Breast epithelium (tissue), 4 donors: ENCODE measurements at regions not wholly inside any gene's neighbourhood (a gene's known extent, or its start where the extent isn't known, plus 50 kb on each side); places are given as distances from the start of the nearest gene placed in this dataset.

Source experiments
- DNase-seq, 2 donors: peaks; one replicate each; pipeline ENCODE4 v3.0.0-alpha.2; 2019; ENCODE audit warnings: low spot score in 2 of 2
- H3K27ac ChIP-seq, 2 donors: fragments of 200-600 bp; sonication (generic) in 1 of 2; one replicate each; pipeline ENCODE4 v1.5.1; 2016 to 2019; ENCODE audit warnings: mild to moderate bottlenecking in 1 of 2
- H3K27me3 ChIP-seq, 2 donors: fragments of 200-600 bp; sonication (generic) in 1 of 2; one replicate each; pipeline versions ENCODE4 v1.5.1 to v1.6.0; 2017 to 2019; ENCODE audit warnings: control low read depth in 1 of 2, mild to moderate bottlenecking in 1 of 2
- H3K36me3 ChIP-seq: fragments of 200-600 bp; one replicate; pipeline ENCODE4 v1.5.1; 2019
- H3K4me1 ChIP-seq, 2 donors: fragments of 200-600 bp; sonication (generic); one replicate each; pipeline ENCODE4 v1.5.1; 2016 to 2019; ENCODE audit warnings: control low read depth in 1 of 2
- H3K4me3 ChIP-seq, 3 donors: fragments of 200-600 bp; sonication (generic); 1 replicate in 2 of 3; 2 replicates in 1 of 3; pipeline ENCODE4 v1.5.1; 2016 to 2019; ENCODE audit warnings: mild to moderate bottlenecking in 3 of 3, moderate library complexity in 2 of 3
- H3K9me3 ChIP-seq, 2 donors: fragments of 200-600 bp; sonication (generic) in 1 of 2; one replicate each; pipeline ENCODE4 v1.5.1; 2016 to 2019; ENCODE audit warnings: control low read depth in 1 of 2
- POLR2A ChIP-seq: fragments of 450-650 bp; IDR thresholded peaks from one replicate; pipeline ENCODE4 v1.6.1; 2016; ENCODE audit warnings: antibody characterized with exemption, mild to moderate bottlenecking, moderate library complexity
- POLR2AphosphoS5 ChIP-seq, 3 donors: sonication (generic); formaldehyde crosslinking; IDR thresholded peaks; one replicate each; pipeline ENCODE4 v1.6.1; 2017; ENCODE audit warnings: antibody characterized with exemption in 3 of 3
- intact Hi-C: fragments of 100-400 bp; cut with DNase I; formaldehyde crosslinking; loops from one replicate; pipeline ENCODE4 v1.15.1; 2023; ENCODE audit warnings: low total_unique reads
- TF ChIP-seq, protein P1 (sequence below), 3 donors: fragments of 450-650 bp; IDR thresholded peaks; one replicate each; pipeline ENCODE4 v1.5.1; 2016 to 2017; ENCODE audit warnings: antibody characterized with exemption in 3 of 3, mild to moderate bottlenecking in 3 of 3, moderate library complexity in 3 of 3

DNA sequence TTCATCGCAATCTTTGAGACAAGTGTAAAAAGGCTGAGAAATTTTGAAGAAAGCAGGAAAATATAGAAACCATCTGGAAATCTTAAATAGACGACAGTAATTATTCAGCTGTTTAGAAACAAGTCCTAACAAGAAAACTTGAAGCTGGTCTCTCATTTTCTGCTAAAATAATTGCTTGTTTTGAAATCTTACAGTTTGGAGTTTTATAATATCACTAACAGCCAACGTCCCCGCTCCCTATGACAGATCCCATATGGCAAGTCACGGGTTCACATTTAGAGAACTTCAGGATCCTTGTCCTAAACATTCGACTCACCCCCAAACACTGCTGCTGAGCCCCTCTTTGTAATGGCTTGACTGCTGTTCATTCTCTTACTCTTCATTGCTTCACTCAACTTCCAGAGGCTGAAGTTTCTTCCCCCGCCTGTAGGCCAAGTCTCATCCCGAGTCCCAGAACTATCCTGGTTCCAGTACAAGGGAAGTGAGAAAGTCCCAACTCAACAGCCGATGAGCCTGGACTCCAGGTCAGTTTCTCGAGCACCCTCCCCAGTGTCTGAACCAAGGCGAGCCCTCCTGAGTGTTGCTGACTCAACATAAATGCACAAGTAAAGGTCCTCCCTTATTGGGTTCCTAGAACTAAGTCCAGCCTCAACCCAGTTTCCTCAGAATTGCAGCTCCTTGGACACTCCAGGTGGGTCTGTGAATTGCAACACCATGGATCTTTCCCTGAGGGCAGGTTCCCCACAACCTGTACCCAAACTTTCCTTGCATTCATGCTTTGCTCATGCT is 93.4 kb upstream of the BACE2 start:
- no peak overlapping the region for H3K27ac ChIP-seq
- no peak for DNase-seq
- no peak for TF ChIP-seq POLR2AphosphoS5 (IDR thresholded peaks at IDR 0.05)
- TF ChIP-seq, protein P1, sequence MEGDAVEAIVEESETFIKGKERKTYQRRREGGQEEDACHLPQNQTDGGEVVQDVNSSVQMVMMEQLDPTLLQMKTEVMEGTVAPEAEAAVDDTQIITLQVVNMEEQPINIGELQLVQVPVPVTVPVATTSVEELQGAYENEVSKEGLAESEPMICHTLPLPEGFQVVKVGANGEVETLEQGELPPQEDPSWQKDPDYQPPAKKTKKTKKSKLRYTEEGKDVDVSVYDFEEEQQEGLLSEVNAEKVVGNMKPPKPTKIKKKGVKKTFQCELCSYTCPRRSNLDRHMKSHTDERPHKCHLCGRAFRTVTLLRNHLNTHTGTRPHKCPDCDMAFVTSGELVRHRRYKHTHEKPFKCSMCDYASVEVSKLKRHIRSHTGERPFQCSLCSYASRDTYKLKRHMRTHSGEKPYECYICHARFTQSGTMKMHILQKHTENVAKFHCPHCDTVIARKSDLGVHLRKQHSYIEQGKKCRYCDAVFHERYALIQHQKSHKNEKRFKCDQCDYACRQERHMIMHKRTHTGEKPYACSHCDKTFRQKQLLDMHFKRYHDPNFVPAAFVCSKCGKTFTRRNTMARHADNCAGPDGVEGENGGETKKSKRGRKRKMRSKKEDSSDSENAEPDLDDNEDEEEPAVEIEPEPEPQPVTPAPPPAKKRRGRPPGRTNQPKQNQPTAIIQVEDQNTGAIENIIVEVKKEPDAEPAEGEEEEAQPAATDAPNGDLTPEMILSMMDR (IDR thresholded peaks at IDR 0.05) = no peak
- no peak for TF ChIP-seq POLR2A
- H3K9me3 ChIP-seq = no peaks in the 10 kb centered on the region
- H3K4me1 ChIP-seq = no peaks in the 10 kb centered on the region
- intact Hi-C loops = no loop called here
- H3K4me3 ChIP-seq = no peak overlapping the region
- peaks cover 0 to 3% of the 10 kb centered on the region in 2 donors for H3K27me3 ChIP-seq
- H3K36me3 ChIP-seq = no peaks in the 10 kb centered on the region

DNA sequence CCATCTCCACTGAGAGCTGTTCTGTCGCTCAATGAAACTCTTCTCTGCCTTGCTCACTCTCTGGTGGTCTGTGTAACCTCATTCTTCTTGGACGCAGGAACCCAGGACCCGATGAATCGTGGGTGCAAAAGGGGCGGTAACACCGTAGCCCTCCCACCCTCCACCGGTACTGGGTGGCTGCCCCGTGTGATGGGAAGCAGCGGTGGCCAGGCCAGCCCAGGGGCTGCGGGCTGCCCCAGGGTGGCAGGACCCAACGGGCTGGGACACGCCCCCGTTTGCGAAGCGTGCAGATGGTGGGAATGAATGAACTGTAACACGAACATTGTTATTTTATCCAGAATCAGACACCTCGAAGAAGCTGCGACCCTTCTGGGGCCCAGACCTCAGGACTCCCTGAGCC is 92.3 kb upstream of the BACE2 start:
- intact Hi-C loops = no loop called here
- Histone ChIP-seq H3K4me1 (no peaks in the 10 kb centered on the region), H3K27me3 (no peaks in the 10 kb centered on the region), H3K36me3 (no peaks in the 10 kb centered on the region), H3K27ac (no peak overlapping the region), H3K9me3 (no peaks in the 10 kb centered on the region), H3K4me3 (no peak overlapping the region)
- TF ChIP-seq, protein P1 (IDR thresholded peaks at IDR 0.05) = no peak
- no peak for TF ChIP-seq POLR2AphosphoS5 (IDR thresholded peaks at IDR 0.05)
- TF ChIP-seq POLR2A = no peak
- no peak for DNase-seq

DNA sequence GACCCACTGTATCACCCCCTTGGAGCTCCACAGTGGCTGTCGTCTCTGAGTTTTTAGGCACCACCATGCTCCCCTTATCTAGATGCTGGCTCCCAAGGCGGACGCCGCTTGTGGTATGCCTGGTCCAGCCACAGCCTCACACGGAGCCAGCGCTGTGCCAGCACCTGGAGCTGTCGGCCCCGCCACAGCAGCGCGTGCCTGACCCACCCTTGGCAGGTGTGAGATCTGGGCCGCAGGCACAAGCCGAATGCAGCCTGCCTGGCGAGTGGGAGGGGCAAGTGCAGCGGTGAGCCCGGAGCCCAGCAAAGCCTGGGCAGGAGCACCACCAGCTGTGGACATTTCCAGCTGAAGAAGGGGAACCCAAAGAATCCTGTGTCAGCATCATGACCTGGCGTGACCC is 91.9 kb upstream of the BACE2 start:
- no peaks in the 10 kb centered on the region for H3K9me3 ChIP-seq
- TF ChIP-seq POLR2A (no peak), POLR2AphosphoS5 (IDR thresholded peaks at IDR 0.05) (no peak)
- TF ChIP-seq, protein P1 (IDR thresholded peaks at IDR 0.05) = no peak
- no peak overlapping the region for H3K4me3 ChIP-seq
- no peaks in the 10 kb centered on the region for H3K27me3 ChIP-seq
- H3K4me1 ChIP-seq = no peaks in the 10 kb centered on the region
- H3K27ac ChIP-seq = no peak overlapping the region
- intact Hi-C loops = no loop called here
- H3K36me3 ChIP-seq = no peaks in the 10 kb centered on the region
- no peak for DNase-seq

DNA sequence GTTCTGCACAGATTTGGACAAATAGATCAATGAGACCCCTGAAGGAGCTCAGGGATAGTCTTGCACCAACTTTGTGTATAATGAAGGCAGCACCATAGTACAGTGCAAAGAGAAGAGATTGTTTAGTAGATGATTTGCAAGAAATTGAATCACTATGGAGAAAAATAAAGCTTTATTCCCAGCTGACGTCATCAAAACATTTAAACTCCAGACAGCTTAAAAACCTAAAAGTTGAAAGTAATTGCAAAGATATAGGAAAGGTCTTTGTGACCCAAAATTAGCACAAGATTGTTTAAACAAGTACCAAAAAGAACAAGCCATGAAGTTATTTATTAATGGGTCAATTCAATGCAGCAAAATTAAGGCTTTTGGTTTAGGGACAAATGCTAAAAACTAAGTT is 88.8 kb upstream of the BACE2 start:
- DNase-seq = no peak
- Histone ChIP-seq H3K4me3 (no peak overlapping the region), H3K27me3 (no peaks in the 10 kb centered on the region), H3K4me1 (no peaks in the 10 kb centered on the region), H3K9me3 (no peaks in the 10 kb centered on the region), H3K27ac (no peak overlapping the region), H3K36me3 (no peaks in the 10 kb centered on the region)
- intact Hi-C loops = no loop called here
- TF ChIP-seq POLR2A (no peak), POLR2AphosphoS5 (IDR thresholded peaks at IDR 0.05) (no peak)
- TF ChIP-seq, protein P1 (IDR thresholded peaks at IDR 0.05) = no peak

DNA sequence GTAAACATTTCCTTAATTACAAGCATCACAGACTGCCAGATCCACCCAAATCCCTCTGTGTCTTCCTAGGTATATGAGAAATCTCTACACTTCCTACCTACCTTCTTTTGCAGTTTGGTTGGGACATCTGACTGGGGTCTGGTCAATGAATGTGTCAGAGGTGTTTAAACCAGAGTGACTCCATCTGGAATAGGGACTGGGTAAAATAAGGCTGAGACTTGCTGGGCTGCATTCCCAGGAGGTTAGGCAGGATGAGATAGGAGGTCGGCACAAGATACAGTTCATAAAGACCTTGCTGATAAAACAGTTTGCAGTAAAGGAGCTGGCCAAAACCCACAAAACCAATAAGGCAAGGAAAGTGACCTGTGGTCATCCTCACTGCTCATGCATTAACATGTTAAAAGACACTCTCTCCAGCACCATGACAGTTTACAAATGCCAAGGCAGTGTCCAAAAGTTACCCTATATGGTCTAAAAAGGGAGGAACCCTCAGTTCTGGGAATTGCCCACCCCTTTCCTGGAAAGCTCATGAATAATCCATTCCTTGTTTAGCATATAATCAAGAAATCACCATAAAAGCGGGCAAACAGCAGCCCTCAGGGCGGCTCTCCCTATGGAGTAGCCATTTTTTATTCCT is 87.4 kb upstream of the BACE2 start:
- Histone ChIP-seq H3K4me3 (no peak overlapping the region), H3K27ac (no peak overlapping the region), H3K27me3 (no peaks in the 10 kb centered on the region), H3K36me3 (no peaks in the 10 kb centered on the region), H3K9me3 (no peaks in the 10 kb centered on the region), H3K4me1 (no peaks in the 10 kb centered on the region)
- TF ChIP-seq, protein P1 (IDR thresholded peaks at IDR 0.05) = no peak
- no peak for TF ChIP-seq POLR2A
- no peak for TF ChIP-seq POLR2AphosphoS5 (IDR thresholded peaks at IDR 0.05)
- intact Hi-C loops = no loop called here
- no peak for DNase-seq
